ENCODE measurements at regions not wholly inside any gene's neighbourhood (a gene's known extent, or its start where the extent isn't known, plus 50 kb on each side); places are given as distances from the start of the nearest gene placed in this dataset.

GRCh38 chr2:195606179-195606578 lies 50.8 kb upstream of the SLC39A10 start:
- no peak for DNase-seq

GRCh38 chr2:195604706-195605105 lies 52.3 kb upstream of the SLC39A10 start:
- DNase-seq: no peak

GRCh38 chr2:195603998-195604397 lies 53.0 kb upstream of the SLC39A10 start:
- DNase-seq: no peak

- no peak for DNase-seq
Measured at GRCh38 chr2:195603408-195603807, 53.6 kb upstream of the SLC39A10 start.

GRCh38 chr2:195602687-195603086 lies 54.3 kb upstream of the SLC39A10 start:
- no peak for DNase-seq

GRCh38 chr2:195601361-195601760 lies 55.7 kb upstream of the SLC39A10 start:
- DNase-seq: no peak

- no peak for DNase-seq
Measured at GRCh38 chr2:195600778-195601177, 56.2 kb upstream of the SLC39A10 start.

- no peak for DNase-seq
Measured at GRCh38 chr2:195596840-195597239, 60.2 kb upstream of the SLC39A10 start.

- DNase-seq: no peak
Measured at GRCh38 chr2:195595825-195596224, 61.2 kb upstream of the SLC39A10 start.

GRCh38 chr2:195594919-195595694 lies 61.9 kb upstream of the SLC39A10 start:
- DNase-seq: no peak

GRCh38 chr2:195594248-195594647 lies 62.8 kb upstream of the SLC39A10 start:
- no peak for DNase-seq

GRCh38 chr2:195592105-195592504 lies 64.9 kb upstream of the SLC39A10 start:
- no peak for DNase-seq

GRCh38 chr2:195590861-195591205 lies 66.2 kb upstream of the SLC39A10 start:
- DNase-seq: no peak

- no peak for DNase-seq
Measured at GRCh38 chr2:195590199-195590860, 66.7 kb upstream of the SLC39A10 start.

GRCh38 chr2:195587966-195588365 lies 69.1 kb upstream of the SLC39A10 start:
- no peak for DNase-seq

- no peak for DNase-seq
Measured at GRCh38 chr2:195586062-195586714, 70.8 kb upstream of the SLC39A10 start.

- no peak for DNase-seq
Measured at GRCh38 chr2:195582188-195582587, 74.8 kb upstream of the SLC39A10 start.

GRCh38 chr2:195579776-195580555 lies 77.1 kb upstream of the SLC39A10 start:
- DNase-seq: no peak

GRCh38 chr2:195575879-195576401 lies 81.1 kb upstream of the SLC39A10 start:
- no peak for DNase-seq

GRCh38 chr2:195575016-195575415 lies 82.0 kb upstream of the SLC39A10 start:
- no peak for DNase-seq

- no peak for DNase-seq
Measured at GRCh38 chr2:195574312-195574711, 82.7 kb upstream of the SLC39A10 start.

- DNase-seq: no peak
Measured at GRCh38 chr2:195572895-195573683, 83.9 kb upstream of the SLC39A10 start.

Measured in NCI-H510A treated with DMSO at 0.1 percent for 48 hours (cell line).